Astrocyte (in vitro differentiated cells and primary cell): ENCODE measurements at regions not wholly inside any gene's neighbourhood (a gene's known extent, or its start where the extent isn't known, plus 50 kb on each side); places are given as distances from the start of the nearest gene placed in this dataset.
"Not testable (repeated sequence)": the region's sequence is repeated elsewhere in the genome, so short reads cannot be mapped to it uniquely, and the experiment has no call there.

Source experiments
- CTCF ChIP-seq: IDR thresholded peaks from 2 replicates; pipeline ENCODE4 v1.5.1; 2011; ENCODE audit warnings: low read depth, mild to moderate bottlenecking, inconsistent platforms, low read length, moderate library complexity; ENCODE audit not compliant: insufficient read depth
- EZH2 ChIP-seq: IDR thresholded peaks from 2 replicates; pipeline ENCODE4 v1.6.1; 2012; ENCODE audit warnings: mild to moderate bottlenecking, low read length, inconsistent platforms; ENCODE audit not compliant: insufficient read depth

- TF ChIP-seq CTCF, EZH2: not testable (repeated sequence)
Observed at GRCh38 chr3:75572303-75572702, 91.8 kb upstream of the FRG2C start.
